H9 (cell line): ENCODE measurements at regions not wholly inside any gene's neighbourhood (a gene's known extent, or its start where the extent isn't known, plus 50 kb on each side); places are given as distances from the start of the nearest gene placed in this dataset.

Source experiments
- DNase-seq: peaks from one replicate; pipeline ENCODE4 v3.0.0-alpha.2; 2017
- H2AFZ ChIP-seq: one replicate; pipeline ENCODE4 v1.6.1; 2013; ENCODE audit warnings: mild to moderate bottlenecking, low read length, control low read depth, moderate library complexity
- H2AK5ac ChIP-seq: 2 replicates; pipeline ENCODE4 v1.6.1; 2013; ENCODE audit warnings: low read length, control low read depth, mixed read lengths; ENCODE audit not compliant: insufficient read length
- H2BK120ac ChIP-seq: one replicate; pipeline ENCODE4 v1.6.1; 2013; ENCODE audit warnings: low read depth, mild to moderate bottlenecking, low read length, control low read depth, inconsistent platforms; ENCODE audit not compliant: poor library complexity, severe bottlenecking
- H2BK12ac ChIP-seq: 2 replicates; pipeline ENCODE4 v1.6.1; 2013; ENCODE audit warnings: low read length, control low read depth, mixed read lengths, low read depth; ENCODE audit not compliant: insufficient read length
- H2BK15ac ChIP-seq: 2 replicates; pipeline ENCODE4 v1.6.1; 2013; ENCODE audit warnings: low read depth, low read length, control low read depth
- H2BK20ac ChIP-seq: one replicate; pipeline ENCODE4 v1.6.1; 2013; ENCODE audit warnings: low read depth, mild to moderate bottlenecking, low read length, control low read depth, inconsistent platforms; ENCODE audit not compliant: poor library complexity, severe bottlenecking
- H2BK5ac ChIP-seq: 2 replicates; pipeline ENCODE4 v1.6.1; 2013; ENCODE audit warnings: low read length, control low read depth, mixed read lengths; ENCODE audit not compliant: insufficient read length
- H3K14ac ChIP-seq: 2 replicates; pipeline ENCODE4 v1.6.1; 2013; ENCODE audit warnings: low read length, control low read depth; ENCODE audit not compliant: insufficient read depth
- H3K18ac ChIP-seq: 2 replicates; pipeline ENCODE4 v1.6.1; 2013; ENCODE audit warnings: low read depth, mild to moderate bottlenecking, mixed read lengths, low read length, control low read depth; ENCODE audit not compliant: insufficient read length
- H3K23ac ChIP-seq: 2 replicates; pipeline ENCODE4 v1.6.1; 2013; ENCODE audit warnings: low read length, control low read depth, mixed read lengths, low read depth; ENCODE audit not compliant: insufficient read length
- H3K23me2 ChIP-seq: 2 replicates; pipeline ENCODE4 v1.6.1; 2013; ENCODE audit warnings: low read depth, mild to moderate bottlenecking, mixed read lengths, low read length, control low read depth; ENCODE audit not compliant: insufficient read length, poor library complexity, severe bottlenecking
- H3K27ac ChIP-seq: 2 replicates; pipeline ENCODE4 v1.5.1; 2013; ENCODE audit warnings: low read length, control low read depth, mixed read lengths, low read depth; ENCODE audit not compliant: insufficient read length
- H3K27me3 ChIP-seq: 2 replicates; pipeline ENCODE4 v1.6.1; 2013; ENCODE audit warnings: low read length, control low read depth, inconsistent platforms; ENCODE audit not compliant: insufficient read depth
- H3K4ac ChIP-seq: 2 replicates; pipeline ENCODE4 v1.6.1; 2013; ENCODE audit warnings: low read depth, mild to moderate bottlenecking, control low read depth, inconsistent platforms, low read length, moderate library complexity
- H3K4me1 ChIP-seq: 2 replicates; pipeline ENCODE4 v1.6.1; 2013; ENCODE audit warnings: low read length, control low read depth, inconsistent platforms; ENCODE audit not compliant: insufficient read depth
- H3K4me2 ChIP-seq: 2 replicates; pipeline ENCODE4 v1.6.1; 2013; ENCODE audit warnings: low read length, control low read depth, mixed read lengths; ENCODE audit not compliant: insufficient read length, insufficient read depth
- H3K56ac ChIP-seq: 2 replicates; pipeline ENCODE4 v1.6.1; 2013; ENCODE audit warnings: low read depth, mild to moderate bottlenecking, mixed read lengths, low read length, control low read depth; ENCODE audit not compliant: insufficient read length
- H3K79me1 ChIP-seq: 2 replicates; pipeline ENCODE4 v1.6.1; 2013; ENCODE audit warnings: low read depth, mild to moderate bottlenecking, moderate library complexity, low read length, control low read depth, inconsistent platforms; ENCODE audit not compliant: insufficient read depth, poor library complexity, severe bottlenecking
- H3K79me2 ChIP-seq: 2 replicates; pipeline ENCODE4 v1.6.1; 2013; ENCODE audit warnings: low read length, control low read depth, inconsistent platforms; ENCODE audit not compliant: insufficient read depth
- H3K9ac ChIP-seq: 2 replicates; pipeline ENCODE4 v1.6.1; 2013; ENCODE audit warnings: low read length, control low read depth, mixed read lengths; ENCODE audit not compliant: insufficient read length; ENCODE audit errors: extremely low read depth
- H3K9me3 ChIP-seq: one replicate; pipeline ENCODE4 v1.6.1; 2013; ENCODE audit warnings: low read depth, low read length, inconsistent platforms; ENCODE audit not compliant: control insufficient read depth
- H3T11ph ChIP-seq: one replicate; pipeline ENCODE4 v1.6.1; 2013; ENCODE audit warnings: mild to moderate bottlenecking, low read length, control low read depth, inconsistent platforms
- H4K20me1 ChIP-seq: one replicate; pipeline ENCODE4 v1.6.1; 2013; ENCODE audit not compliant: control insufficient read depth, insufficient read length, insufficient read depth
- H4K5ac ChIP-seq: 2 replicates; pipeline ENCODE4 v1.6.1; 2013; ENCODE audit warnings: low read depth, mild to moderate bottlenecking, mixed read lengths, low read length, control low read depth; ENCODE audit not compliant: insufficient read length
- H4K8ac ChIP-seq: replicated peaks from 2 replicates; pipeline ENCODE4 v1.6.1; 2013; ENCODE audit warnings: low read length, control low read depth, mixed read lengths, low read depth; ENCODE audit not compliant: insufficient read length
- H4K91ac ChIP-seq: 2 replicates; pipeline ENCODE4 v1.6.1; 2013; ENCODE audit warnings: low read depth, mild to moderate bottlenecking, moderate library complexity, mixed read lengths, low read length, control low read depth; ENCODE audit not compliant: insufficient read length
- H3K27ac Mint-ChIP-seq, 3 experiments: 2 replicates in 2 of 3; 3 replicates in 1 of 3; pipeline ENCODE4 v1.8.0; 2020 to 2021; ENCODE audit warnings: mixed read lengths in 3 of 3, mild to moderate bottlenecking in 1 of 3, moderate library complexity in 1 of 3
- H3K27me3 Mint-ChIP-seq: 2 replicates; pipeline ENCODE4 v1.8.0; 2021; ENCODE audit warnings: low read depth, mild to moderate bottlenecking, moderate library complexity, mixed read lengths
- H3K36me3 Mint-ChIP-seq, 3 experiments: 2 replicates in 2 of 3; 3 replicates in 1 of 3; pipeline ENCODE4 v1.8.0; 2020 to 2021; ENCODE audit warnings: low read depth in 3 of 3, mixed read lengths in 3 of 3; ENCODE audit not compliant: insufficient read depth in 1 of 3
- H3K4me1 Mint-ChIP-seq, 2 experiments: 2 replicates each; pipeline ENCODE4 v1.8.0; 2020; ENCODE audit warnings: mixed read lengths in 2 of 2
- H3K4me3 Mint-ChIP-seq, 2 experiments: 2 replicates in 1 of 2; 3 replicates in 1 of 2; pipeline ENCODE4 v1.8.0; 2020 to 2021; ENCODE audit warnings: mild to moderate bottlenecking in 2 of 2, mixed read lengths in 2 of 2, moderate library complexity in 1 of 2
- H3K9me3 Mint-ChIP-seq, 2 experiments: 2 replicates in 1 of 2; 3 replicates in 1 of 2; pipeline ENCODE4 v1.8.0; 2020; ENCODE audit warnings: mild to moderate bottlenecking in 2 of 2, mixed read lengths in 2 of 2, moderate library complexity in 1 of 2
- WGBS: extraction: QIAGEN DNeasy Blood & Tissue Kit; methylation state at CpG from one replicate; pipeline ENCODE4 v1.1.7; 2013; ENCODE audit warnings: missing lambda C conversion rate, low lambda C conversion rate, mixed read lengths; ENCODE audit not compliant: insufficient read length; ENCODE audit errors: extremely low coverage; 5-methylcytosine and 5-hydroxymethylcytosine counted together
- TF ChIP-seq, protein P1 (sequence below): fragments of 200-600 bp; sonication (generic); conservative IDR thresholded peaks from 3 replicates; pipeline ENCODE4 v1.8.0; 2021; ENCODE audit warnings: antibody characterized with exemption, mild to moderate bottlenecking

DNA sequence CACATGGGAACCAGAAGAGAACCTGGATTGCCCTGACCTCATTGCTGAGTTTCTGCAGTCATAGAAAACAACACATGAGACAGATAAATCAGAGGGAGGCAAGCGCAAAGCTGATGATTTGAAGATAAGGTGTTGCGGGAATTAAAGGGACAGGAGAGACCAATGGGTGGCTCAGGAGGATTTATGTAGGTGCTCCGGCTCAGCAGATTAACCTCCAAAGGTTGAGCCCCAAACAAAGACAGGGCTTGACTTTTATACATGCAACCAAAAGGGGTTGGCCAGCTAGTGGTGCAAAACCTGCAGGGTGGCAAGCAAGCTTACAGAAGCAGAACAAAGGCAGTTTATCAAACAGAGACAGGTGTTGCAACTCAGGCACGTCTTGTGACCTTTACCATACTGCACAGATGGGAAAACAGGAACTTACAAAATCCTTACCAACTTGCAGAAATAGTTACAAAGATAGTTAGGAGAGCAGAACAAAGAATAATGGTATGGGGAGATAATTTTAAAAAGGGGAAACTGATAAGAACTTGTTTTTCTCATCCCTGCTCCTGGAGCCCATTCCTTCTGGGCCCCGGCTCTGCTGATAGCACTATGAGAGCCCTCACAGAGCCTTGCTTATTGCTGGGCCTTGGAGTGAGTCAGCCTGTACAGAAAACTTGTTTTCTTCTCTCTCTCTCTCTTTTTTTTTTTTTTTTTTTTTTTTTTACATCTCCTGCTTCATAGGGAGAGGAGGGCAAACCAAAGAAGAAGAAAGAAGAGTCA lies 93.6 kb downstream of the SNRPE start:
- Histone ChIP-seq H3K18ac (no peak overlapping the region), H3K23ac (no peak overlapping the region), H3K79me1 (no peaks in the 10 kb centered on the region), H4K20me1 (no peaks in the 10 kb centered on the region), H3K27me3 (no peaks in the 10 kb centered on the region), H3K4ac (no peak overlapping the region), H3K9me3 (peaks cover 18% of the 10 kb centered on the region), H3K14ac (no peak overlapping the region), H4K5ac (no peak overlapping the region), H3T11ph (no peak overlapping the region), H2BK120ac (no peak overlapping the region), H2AFZ (no peak overlapping the region), H2BK20ac (no peak overlapping the region), H3K56ac (no peak overlapping the region), H2BK5ac (no peak overlapping the region), H3K79me2 (no peaks in the 10 kb centered on the region), H2BK12ac (no peak overlapping the region), H4K8ac (no peak overlapping the region), H2AK5ac (no peak overlapping the region), H2BK15ac (no peak overlapping the region), H3K4me2 (no peak overlapping the region), H3K9ac (no peak overlapping the region), H4K91ac (no peak overlapping the region), H3K23me2 (no peaks in the 10 kb centered on the region), H3K4me1 (no peaks in the 10 kb centered on the region), H3K27ac (no peak overlapping the region)
- no peak overlapping the region for H3K4me3 Mint-ChIP-seq
- no peaks in the 10 kb centered on the region for H3K4me1 Mint-ChIP-seq
- TF ChIP-seq, protein P1, sequence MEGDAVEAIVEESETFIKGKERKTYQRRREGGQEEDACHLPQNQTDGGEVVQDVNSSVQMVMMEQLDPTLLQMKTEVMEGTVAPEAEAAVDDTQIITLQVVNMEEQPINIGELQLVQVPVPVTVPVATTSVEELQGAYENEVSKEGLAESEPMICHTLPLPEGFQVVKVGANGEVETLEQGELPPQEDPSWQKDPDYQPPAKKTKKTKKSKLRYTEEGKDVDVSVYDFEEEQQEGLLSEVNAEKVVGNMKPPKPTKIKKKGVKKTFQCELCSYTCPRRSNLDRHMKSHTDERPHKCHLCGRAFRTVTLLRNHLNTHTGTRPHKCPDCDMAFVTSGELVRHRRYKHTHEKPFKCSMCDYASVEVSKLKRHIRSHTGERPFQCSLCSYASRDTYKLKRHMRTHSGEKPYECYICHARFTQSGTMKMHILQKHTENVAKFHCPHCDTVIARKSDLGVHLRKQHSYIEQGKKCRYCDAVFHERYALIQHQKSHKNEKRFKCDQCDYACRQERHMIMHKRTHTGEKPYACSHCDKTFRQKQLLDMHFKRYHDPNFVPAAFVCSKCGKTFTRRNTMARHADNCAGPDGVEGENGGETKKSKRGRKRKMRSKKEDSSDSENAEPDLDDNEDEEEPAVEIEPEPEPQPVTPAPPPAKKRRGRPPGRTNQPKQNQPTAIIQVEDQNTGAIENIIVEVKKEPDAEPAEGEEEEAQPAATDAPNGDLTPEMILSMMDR, result no peak
- peaks cover 45 to 55% of the 10 kb centered on the region in 2 experiments for H3K9me3 Mint-ChIP-seq
- peaks cover 19 to 42% (median 24%) of the 10 kb centered on the region in 3 experiments for H3K36me3 Mint-ChIP-seq
- WGBS, result no CpG with 5 or more reads among the region's 5 CpGs
- H3K27ac Mint-ChIP-seq, result no peak overlapping the region
- peaks cover 4% of the 10 kb centered on the region for H3K27me3 Mint-ChIP-seq
- DNase-seq, result no peak
